K562 (cell line): ENCODE measurements at regions not wholly inside any gene's neighbourhood (a gene's known extent, or its start where the extent isn't known, plus 50 kb on each side); places are given as distances from the start of the nearest gene placed in this dataset.

Experiments
- ATAC-seq: fragments of 200-7000 bp; cut with Tn5 transposase; 3 replicates; pipeline ENCODE4 v1.9.1; 2020; ENCODE audit warnings: moderate library complexity
- BruUV-seq: library from RNA; stranded (reverse); fragments of 400-500 nt; replicated peaks from 2 replicates; lab custom pipeline; 2021; lab: Mats Ljungman, UMichigan
- CTCF ChIA-PET: fragments of 300-600 bp; formaldehyde crosslinking; extraction: SDS; loops from one replicate; lab custom pipeline; 2021; ENCODE audit warnings: low intra/inter-chr PET ratio; lab: Yijun Ruan, JAX
- POLR2A ChIA-PET: fragments of 300-600, 350-650 bp; sonication (Branson Sonifier 250); formaldehyde crosslinking; extraction: SDS; loops from one replicate; lab custom pipeline; 2021; ENCODE audit warnings: antibody characterized with exemption, inconsistent platforms; lab: Yijun Ruan, JAX
- DNase-seq, 4 experiments: peaks; one replicate each; pipeline versions ENCODE4 v3.0.0 to v3.0.0-alpha.2; 2011 to 2018; ENCODE audit warnings: low spot score in 3 of 4, mixed read lengths in 3 of 4; ENCODE audit errors: extremely low read depth in 1 of 4
- FAIRE-seq: peaks from 2 replicates; lab custom pipeline; 2011; peaks lifted over from hg19 to GRCh38; lab: Jason Lieb, UNC
- H2AFZ ChIP-seq: 2 replicates; pipeline ENCODE4 v1.6.0; 2011; ENCODE audit warnings: low read depth, low read length, control low read depth, inconsistent platforms
- H3K27ac ChIP-seq: fragments of 200-600 bp; 3 replicates; pipeline ENCODE4 v1.8.0; 2011; ENCODE audit warnings: low read depth, mild to moderate bottlenecking, control low read depth, inconsistent platforms, low read length, moderate library complexity, mixed read lengths; ENCODE audit errors: extremely low read depth
- H3K27me3 ChIP-seq, 2 experiments: fragments of 300-600 bp in 1 of 2; 2 replicates in 1 of 2; 3 replicates in 1 of 2; pipeline versions ENCODE4 v1.6.0 to v1.8.0; 2011; ENCODE audit warnings: inconsistent platforms in 2 of 2, low read length in 2 of 2, mild to moderate bottlenecking in 1 of 2, mixed read lengths in 1 of 2, moderate library complexity in 1 of 2; ENCODE audit not compliant: control insufficient read depth in 2 of 2, insufficient read depth in 2 of 2
- H3K36me3 ChIP-seq: fragments of 300-600 bp; 3 replicates; pipeline ENCODE4 v1.8.0; 2011; ENCODE audit warnings: mild to moderate bottlenecking, low read length, inconsistent platforms; ENCODE audit not compliant: control insufficient read depth, insufficient read depth
- H3K4me1 ChIP-seq, 2 experiments: fragments of 200-600 bp in 1 of 2; replicated peaks in 1 of 2; 2 replicates in 1 of 2; 3 replicates in 1 of 2; pipeline versions ENCODE4 v1.5.1 to v1.8.0; 2011; ENCODE audit warnings: inconsistent platforms in 2 of 2, low read length in 2 of 2, mild to moderate bottlenecking in 1 of 2, mixed read lengths in 1 of 2, moderate library complexity in 1 of 2; ENCODE audit not compliant: control insufficient read depth in 2 of 2, insufficient read depth in 2 of 2
- H3K4me2 ChIP-seq: 2 replicates; pipeline ENCODE4 v1.6.1; 2011; ENCODE audit warnings: low read length, control low read depth, inconsistent platforms, mixed read lengths; ENCODE audit not compliant: insufficient read depth
- H3K4me3 ChIP-seq: fragments of 200-600 bp; sonication (generic), shearing (Covaris generic); 2 replicates; pipeline ENCODE4 v1.5.1; 2016; ENCODE audit warnings: control low read depth, inconsistent platforms
- H3K79me2 ChIP-seq: fragments of 200-600 bp; 3 replicates; pipeline ENCODE4 v1.8.0; 2011; ENCODE audit warnings: low read length, inconsistent platforms; ENCODE audit not compliant: control insufficient read depth, insufficient read depth
- H3K9ac ChIP-seq, 2 experiments: 2 replicates each; pipeline versions ENCODE4 v1.6.0 to v1.6.1; 2011; ENCODE audit warnings: low read depth in 2 of 2, low read length in 2 of 2, control low read depth in 1 of 2, inconsistent platforms in 1 of 2, mild to moderate bottlenecking in 1 of 2, mixed read lengths in 1 of 2; ENCODE audit not compliant: insufficient read depth in 1 of 2
- H3K9me1 ChIP-seq: one replicate; pipeline ENCODE4 v1.6.0; 2011; ENCODE audit warnings: inconsistent platforms, mild to moderate bottlenecking, low read length, moderate library complexity; ENCODE audit not compliant: control insufficient read depth, insufficient read depth
- H3K9me3 ChIP-seq: replicated peaks from 2 replicates; pipeline ENCODE4 v1.5.1; 2011; ENCODE audit warnings: low read depth, low read length, inconsistent platforms; ENCODE audit not compliant: control insufficient read depth, insufficient read depth
- H4K20me1 ChIP-seq: replicated peaks from 2 replicates; pipeline ENCODE4 v1.6.1; 2011; ENCODE audit warnings: low read length, inconsistent platforms, mixed read lengths; ENCODE audit not compliant: control insufficient read depth, insufficient read depth
- DDX20 ChIP-seq: fragments of 450-650 bp; IDR thresholded peaks from 2 replicates; pipeline ENCODE4 v1.6.1; 2016; ENCODE audit warnings: missing genetic modification characterization, low read depth, mild to moderate bottlenecking, missing compliant biosample characterization, moderate library complexity
- MIER1 ChIP-seq: fragments of 450-650 bp; IDR thresholded peaks from 2 replicates; pipeline ENCODE4 v1.6.1; 2016; ENCODE audit warnings: antibody characterized with exemption, mild to moderate bottlenecking, low read depth
- WHSC1 ChIP-seq: IDR thresholded peaks from one replicate; pipeline ENCODE4 v1.6.1; 2012; ENCODE audit warnings: low read length, control low read depth, inconsistent platforms
- ZNF212 ChIP-seq: fragments of 450-650 bp; formaldehyde crosslinking; IDR thresholded peaks from 2 replicates; pipeline ENCODE4 v1.4.0; 2020; ENCODE audit warnings: mild to moderate bottlenecking
- WGBS: fragments of 100-300 bp; shearing (Covaris generic); methylation state at CpG from one replicate; pipeline ENCODE4 v1.1.6; 2016; ENCODE audit warnings: low coverage, mixed read lengths; ENCODE audit not compliant: insufficient coverage; ENCODE audit errors: missing lambda C conversion rate; 5-methylcytosine and 5-hydroxymethylcytosine counted together
- in situ Hi-C: fragments of 300-500 bp; cut with MboI; formaldehyde crosslinking; loops from 4 replicates; pipeline ENCODE4 v1.15.0; 2018; ENCODE audit warnings: inconsistent platforms, mixed read lengths
- intact Hi-C: fragments of 100-400 bp; cut with micrococcal nuclease; formaldehyde crosslinking; loops from 2 replicates; pipeline ENCODE4 v1.14.2; 2022
- TF ChIP-seq, protein P1 (sequence below): fragments of 450-650 bp; IDR thresholded peaks from 2 replicates; pipeline ENCODE4 v1.7.1; 2018; ENCODE audit warnings: mild to moderate bottlenecking, low read depth; ENCODE audit not compliant: partially characterized antibody
- TF ChIP-seq, protein P2 (sequence below): IDR thresholded peaks from 2 replicates; pipeline ENCODE4 v1.6.1; 2016; ENCODE audit warnings: missing genetic modification characterization, missing compliant biosample characterization
- TF ChIP-seq, protein P3 (sequence below), 2 experiments: fragments of 450-650 bp in 1 of 2; sonication (generic) in 1 of 2; formaldehyde crosslinking in 1 of 2; IDR thresholded peaks; 2 replicates each; pipeline versions ENCODE4 v1.7.1 to v1.9.0; 2016 to 2022; ENCODE audit warnings: inconsistent platforms in 1 of 2, mild to moderate bottlenecking in 1 of 2, missing genetic modification reagents in 1 of 2

DNA sequence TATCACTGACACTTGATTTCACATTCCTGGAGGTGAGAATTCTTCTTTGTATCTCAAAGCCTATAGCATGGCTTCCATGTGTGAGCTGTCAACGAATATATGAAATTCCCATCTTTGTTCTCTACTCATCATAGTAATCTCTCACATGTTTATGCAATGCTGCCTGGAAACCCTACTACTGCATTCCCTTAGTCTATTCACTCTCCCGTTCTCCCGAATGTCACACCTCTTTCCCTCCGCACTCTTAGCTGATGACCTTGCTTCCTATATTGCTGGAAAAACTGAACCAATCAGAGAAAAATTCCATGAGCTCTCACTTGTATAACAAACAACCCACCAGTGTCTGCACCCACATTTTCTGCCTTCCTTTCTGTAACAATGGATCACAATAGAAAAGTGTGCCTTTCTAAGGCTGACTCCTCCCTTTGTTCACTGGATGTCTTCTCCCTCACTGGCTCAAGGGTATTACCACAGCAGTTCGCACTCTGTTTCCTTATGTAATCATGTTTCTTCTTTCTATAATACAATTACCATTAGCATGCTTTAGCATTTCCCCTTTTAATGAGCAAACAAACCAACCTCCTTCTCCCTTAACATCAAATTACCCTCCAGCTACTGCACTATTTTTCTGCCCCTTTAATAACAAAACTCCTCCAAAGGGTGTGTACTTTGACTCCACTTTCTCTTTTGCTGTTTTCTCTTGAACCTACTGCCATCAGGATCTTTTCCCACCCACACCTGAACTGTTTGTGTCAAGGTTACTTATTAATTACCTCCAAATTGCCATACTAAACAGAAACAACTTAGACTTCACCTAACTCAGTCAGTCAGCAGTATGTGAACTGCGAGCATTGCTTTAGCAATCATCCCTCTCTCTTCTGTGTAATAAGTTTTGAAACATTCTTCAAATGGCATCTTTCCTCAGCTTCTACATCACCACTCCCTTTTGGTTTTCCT is 63.9 kb upstream of the CCDC196 start:
- Histone ChIP-seq H3K9me3 (no peaks in the 10 kb centered on the region), H4K20me1 (no peaks in the 10 kb centered on the region), H3K9me1 (no peaks in the 10 kb centered on the region), H2AFZ (no peak overlapping the region), H3K9ac (no peak overlapping the region), H3K4me2 (no peak overlapping the region), H3K4me3 (no peak overlapping the region), H3K27ac (no peak overlapping the region), H3K79me2 (no peaks in the 10 kb centered on the region), H3K4me1 (no peaks in the 10 kb centered on the region), H3K27me3 (no peaks in the 10 kb centered on the region), H3K36me3 (no peaks in the 10 kb centered on the region)
- 0% methylated on average over 3 of the region's 6 CpGs for WGBS
- ChIA-PET CTCF (no interaction called here), POLR2A (no interaction called here)
- intact Hi-C loops, result no loop called here
- in situ Hi-C loops, result no loop called here
- no TSS peak for BruUV-seq
- ATAC-seq (no peak), DNase-seq (no peak), FAIRE-seq (no peak)
- TF ChIP-seq, protein P1, sequence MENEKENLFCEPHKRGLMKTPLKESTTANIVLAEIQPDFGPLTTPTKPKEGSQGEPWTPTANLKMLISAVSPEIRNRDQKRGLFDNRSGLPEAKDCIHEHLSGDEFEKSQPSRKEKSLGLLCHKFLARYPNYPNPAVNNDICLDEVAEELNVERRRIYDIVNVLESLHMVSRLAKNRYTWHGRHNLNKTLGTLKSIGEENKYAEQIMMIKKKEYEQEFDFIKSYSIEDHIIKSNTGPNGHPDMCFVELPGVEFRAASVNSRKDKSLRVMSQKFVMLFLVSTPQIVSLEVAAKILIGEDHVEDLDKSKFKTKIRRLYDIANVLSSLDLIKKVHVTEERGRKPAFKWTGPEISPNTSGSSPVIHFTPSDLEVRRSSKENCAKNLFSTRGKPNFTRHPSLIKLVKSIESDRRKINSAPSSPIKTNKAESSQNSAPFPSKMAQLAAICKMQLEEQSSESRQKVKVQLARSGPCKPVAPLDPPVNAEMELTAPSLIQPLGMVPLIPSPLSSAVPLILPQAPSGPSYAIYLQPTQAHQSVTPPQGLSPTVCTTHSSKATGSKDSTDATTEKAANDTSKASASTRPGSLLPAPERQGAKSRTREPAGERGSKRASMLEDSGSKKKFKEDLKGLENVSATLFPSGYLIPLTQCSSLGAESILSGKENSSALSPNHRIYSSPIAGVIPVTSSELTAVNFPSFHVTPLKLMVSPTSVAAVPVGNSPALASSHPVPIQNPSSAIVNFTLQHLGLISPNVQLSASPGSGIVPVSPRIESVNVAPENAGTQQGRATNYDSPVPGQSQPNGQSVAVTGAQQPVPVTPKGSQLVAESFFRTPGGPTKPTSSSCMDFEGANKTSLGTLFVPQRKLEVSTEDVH, result no peak
- TF ChIP-seq, protein P2, sequence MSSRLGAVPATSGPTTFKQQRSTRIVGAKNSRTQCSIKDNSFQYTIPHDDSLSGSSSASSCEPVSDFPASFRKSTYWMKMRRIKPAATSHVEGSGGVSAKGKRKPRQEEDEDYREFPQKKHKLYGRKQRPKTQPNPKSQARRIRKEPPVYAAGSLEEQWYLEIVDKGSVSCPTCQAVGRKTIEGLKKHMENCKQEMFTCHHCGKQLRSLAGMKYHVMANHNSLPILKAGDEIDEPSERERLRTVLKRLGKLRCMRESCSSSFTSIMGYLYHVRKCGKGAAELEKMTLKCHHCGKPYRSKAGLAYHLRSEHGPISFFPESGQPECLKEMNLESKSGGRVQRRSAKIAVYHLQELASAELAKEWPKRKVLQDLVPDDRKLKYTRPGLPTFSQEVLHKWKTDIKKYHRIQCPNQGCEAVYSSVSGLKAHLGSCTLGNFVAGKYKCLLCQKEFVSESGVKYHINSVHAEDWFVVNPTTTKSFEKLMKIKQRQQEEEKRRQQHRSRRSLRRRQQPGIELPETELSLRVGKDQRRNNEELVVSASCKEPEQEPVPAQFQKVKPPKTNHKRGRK (tag), result no peak
- TF ChIP-seq MIER1, result no peak
- no peak for TF ChIP-seq WHSC1
- TF ChIP-seq, protein P3, sequence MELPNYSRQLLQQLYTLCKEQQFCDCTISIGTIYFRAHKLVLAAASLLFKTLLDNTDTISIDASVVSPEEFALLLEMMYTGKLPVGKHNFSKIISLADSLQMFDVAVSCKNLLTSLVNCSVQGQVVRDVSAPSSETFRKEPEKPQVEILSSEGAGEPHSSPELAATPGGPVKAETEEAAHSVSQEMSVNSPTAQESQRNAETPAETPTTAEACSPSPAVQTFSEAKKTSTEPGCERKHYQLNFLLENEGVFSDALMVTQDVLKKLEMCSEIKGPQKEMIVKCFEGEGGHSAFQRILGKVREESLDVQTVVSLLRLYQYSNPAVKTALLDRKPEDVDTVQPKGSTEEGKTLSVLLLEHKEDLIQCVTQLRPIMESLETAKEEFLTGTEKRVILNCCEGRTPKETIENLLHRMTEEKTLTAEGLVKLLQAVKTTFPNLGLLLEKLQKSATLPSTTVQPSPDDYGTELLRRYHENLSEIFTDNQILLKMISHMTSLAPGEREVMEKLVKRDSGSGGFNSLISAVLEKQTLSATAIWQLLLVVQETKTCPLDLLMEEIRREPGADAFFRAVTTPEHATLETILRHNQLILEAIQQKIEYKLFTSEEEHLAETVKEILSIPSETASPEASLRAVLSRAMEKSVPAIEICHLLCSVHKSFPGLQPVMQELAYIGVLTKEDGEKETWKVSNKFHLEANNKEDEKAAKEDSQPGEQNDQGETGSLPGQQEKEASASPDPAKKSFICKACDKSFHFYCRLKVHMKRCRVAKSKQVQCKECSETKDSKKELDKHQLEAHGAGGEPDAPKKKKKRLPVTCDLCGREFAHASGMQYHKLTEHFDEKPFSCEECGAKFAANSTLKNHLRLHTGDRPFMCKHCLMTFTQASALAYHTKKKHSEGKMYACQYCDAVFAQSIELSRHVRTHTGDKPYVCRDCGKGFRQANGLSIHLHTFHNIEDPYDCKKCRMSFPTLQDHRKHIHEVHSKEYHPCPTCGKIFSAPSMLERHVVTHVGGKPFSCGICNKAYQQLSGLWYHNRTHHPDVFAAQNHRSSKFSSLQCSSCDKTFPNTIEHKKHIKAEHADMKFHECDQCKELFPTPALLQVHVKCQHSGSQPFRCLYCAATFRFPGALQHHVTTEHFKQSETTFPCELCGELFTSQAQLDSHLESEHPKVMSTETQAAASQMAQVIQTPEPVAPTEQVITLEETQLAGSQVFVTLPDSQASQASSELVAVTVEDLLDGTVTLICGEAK (IDR thresholded peaks at IDR 0.05), result no peak
- TF ChIP-seq, protein P3 (CRISPR knock-in tag; IDR thresholded peaks at IDR 0.05), result no peak
- TF ChIP-seq ZNF212 (CRISPR knock-in tag), result no peak
- no peak for TF ChIP-seq DDX20 (tag)
